Vagina (tissue), 2 donors: ENCODE measurements at regions not wholly inside any gene's neighbourhood (a gene's known extent, or its start where the extent isn't known, plus 50 kb on each side); places are given as distances from the start of the nearest gene placed in this dataset.

Experiments
- DNase-seq, 2 donors: peaks; one replicate each; pipeline ENCODE4 v3.0.0-alpha.2; 2017; ENCODE audit errors: extremely low spot score in 2 of 2
- H3K27ac ChIP-seq: fragments of 200-600 bp; sonication (generic); one replicate; pipeline ENCODE4 v1.5.1; 2019
- H3K27me3 ChIP-seq: fragments of 200-600 bp; sonication (generic); one replicate; pipeline ENCODE4 v1.5.1; 2019
- H3K36me3 ChIP-seq, 2 donors: fragments of 200-600 bp; sonication (generic); one replicate each; pipeline ENCODE4 v1.5.1; 2017 to 2019
- H3K4me1 ChIP-seq: fragments of 200-600 bp; sonication (generic); one replicate; pipeline ENCODE4 v1.5.1; 2019
- H3K4me3 ChIP-seq, 2 donors: fragments of 200-600 bp; sonication (generic); 1 replicate in 1 of 2; 2 replicates in 1 of 2; pipeline ENCODE4 v1.5.1; 2016 to 2019
- H3K9me3 ChIP-seq: fragments of 200-600 bp; sonication (generic); one replicate; pipeline ENCODE4 v1.5.1; 2019
- POLR2A ChIP-seq, 2 donors: fragments of 450-650 bp; IDR thresholded peaks; one replicate each; pipeline ENCODE4 v1.6.1; 2017; ENCODE audit warnings: antibody characterized with exemption in 2 of 2, mild to moderate bottlenecking in 2 of 2, moderate library complexity in 2 of 2
- POLR2AphosphoS5 ChIP-seq, 2 donors: sonication (generic); formaldehyde crosslinking; IDR thresholded peaks; one replicate each; pipeline ENCODE4 v1.9.0; 2017; ENCODE audit warnings: antibody characterized with exemption in 2 of 2, mild to moderate bottlenecking in 2 of 2, low read depth in 1 of 2; ENCODE audit not compliant: insufficient read depth in 1 of 2
- intact Hi-C: fragments of 100-400 bp; cut with DNase I; formaldehyde crosslinking; loops from one replicate; pipeline ENCODE4 v1.15.1; 2023
- TF ChIP-seq, protein P1 (sequence below), 3 experiments: fragments of 450-650 bp in 2 of 3; fragments of 200-600 bp in 1 of 3; sonication (generic) in 1 of 3; IDR thresholded peaks; one replicate each; pipeline ENCODE4 v1.5.1; 2017 to 2019; ENCODE audit warnings: antibody characterized with exemption in 3 of 3, mild to moderate bottlenecking in 2 of 3, moderate library complexity in 2 of 3

GRCh38 chr9:86636519-86636918, 282.3 kb upstream of the TUT7 start:
- DNase-seq: no peak
- Histone ChIP-seq H3K27ac (no peak overlapping the region), H3K9me3 (no peaks in the 10 kb centered on the region), H3K36me3 (no peaks in the 10 kb centered on the region), H3K4me1 (no peaks in the 10 kb centered on the region), H3K27me3 (no peaks in the 10 kb centered on the region), H3K4me3 (no peak overlapping the region)
- TF ChIP-seq POLR2AphosphoS5 (IDR thresholded peaks at IDR 0.05; ENCODE audit: insufficient read depth in 1 of 2, low read depth in 1 of 2) (no peak), POLR2A (IDR thresholded peaks at IDR 0.05) (no peak)
- TF ChIP-seq, protein P1, sequence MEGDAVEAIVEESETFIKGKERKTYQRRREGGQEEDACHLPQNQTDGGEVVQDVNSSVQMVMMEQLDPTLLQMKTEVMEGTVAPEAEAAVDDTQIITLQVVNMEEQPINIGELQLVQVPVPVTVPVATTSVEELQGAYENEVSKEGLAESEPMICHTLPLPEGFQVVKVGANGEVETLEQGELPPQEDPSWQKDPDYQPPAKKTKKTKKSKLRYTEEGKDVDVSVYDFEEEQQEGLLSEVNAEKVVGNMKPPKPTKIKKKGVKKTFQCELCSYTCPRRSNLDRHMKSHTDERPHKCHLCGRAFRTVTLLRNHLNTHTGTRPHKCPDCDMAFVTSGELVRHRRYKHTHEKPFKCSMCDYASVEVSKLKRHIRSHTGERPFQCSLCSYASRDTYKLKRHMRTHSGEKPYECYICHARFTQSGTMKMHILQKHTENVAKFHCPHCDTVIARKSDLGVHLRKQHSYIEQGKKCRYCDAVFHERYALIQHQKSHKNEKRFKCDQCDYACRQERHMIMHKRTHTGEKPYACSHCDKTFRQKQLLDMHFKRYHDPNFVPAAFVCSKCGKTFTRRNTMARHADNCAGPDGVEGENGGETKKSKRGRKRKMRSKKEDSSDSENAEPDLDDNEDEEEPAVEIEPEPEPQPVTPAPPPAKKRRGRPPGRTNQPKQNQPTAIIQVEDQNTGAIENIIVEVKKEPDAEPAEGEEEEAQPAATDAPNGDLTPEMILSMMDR (IDR thresholded peaks at IDR 0.05): no peak
- intact Hi-C loops: no loop called here

DNA sequence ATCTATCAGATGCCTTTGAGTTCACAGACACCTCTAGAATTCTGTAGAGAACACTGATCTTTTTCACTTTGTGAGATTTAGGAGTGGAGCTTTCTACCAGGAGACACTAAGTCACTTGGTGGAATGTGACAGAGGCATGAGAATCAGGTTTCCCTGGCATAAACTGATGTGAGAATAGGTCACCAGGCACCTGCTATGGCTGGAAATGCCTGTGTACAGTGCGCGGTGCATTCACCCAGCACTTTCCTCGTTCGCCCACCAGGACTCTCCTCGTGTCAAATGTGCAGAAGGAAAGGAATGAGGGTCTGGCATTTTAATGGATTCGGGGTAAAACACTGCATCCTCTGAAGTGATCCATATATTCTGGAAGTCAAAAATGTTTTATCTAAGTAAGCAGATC, 281.8 kb upstream of the TUT7 start:
- H3K4me1 ChIP-seq: no peaks in the 10 kb centered on the region
- intact Hi-C loops: no loop called here
- H3K9me3 ChIP-seq: no peaks in the 10 kb centered on the region
- no peak for DNase-seq
- no peaks in the 10 kb centered on the region for H3K27me3 ChIP-seq
- H3K4me3 ChIP-seq: no peak overlapping the region
- TF ChIP-seq, protein P1 (IDR thresholded peaks at IDR 0.05): no peak
- no peak for TF ChIP-seq POLR2AphosphoS5 (IDR thresholded peaks at IDR 0.05; ENCODE audit: insufficient read depth in 1 of 2, low read depth in 1 of 2)
- TF ChIP-seq POLR2A (IDR thresholded peaks at IDR 0.05): no peak
- H3K27ac ChIP-seq: no peak overlapping the region
- no peaks in the 10 kb centered on the region for H3K36me3 ChIP-seq

DNA sequence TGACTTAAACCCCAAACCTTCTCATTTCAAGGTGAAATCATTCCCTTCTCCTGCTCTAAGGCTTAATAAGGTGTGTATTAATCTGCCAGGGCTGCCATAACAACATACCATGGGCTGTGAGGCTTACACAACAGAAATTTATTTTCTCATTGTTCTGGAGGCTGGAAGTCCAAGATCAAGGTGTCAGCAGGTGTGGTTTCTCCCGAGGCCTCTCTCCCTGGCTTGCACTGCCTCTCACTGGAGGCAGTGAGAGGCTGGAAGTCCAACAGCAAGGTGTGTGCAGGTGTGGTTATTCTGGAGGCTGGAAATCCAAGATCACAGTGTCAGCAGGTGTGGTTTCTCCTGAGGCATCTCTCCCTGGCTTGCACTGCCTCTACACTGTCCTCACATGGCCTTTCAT, 280.3 kb upstream of the TUT7 start:
- Histone ChIP-seq H3K9me3 (no peaks in the 10 kb centered on the region), H3K4me1 (no peaks in the 10 kb centered on the region), H3K36me3 (no peaks in the 10 kb centered on the region), H3K27me3 (no peaks in the 10 kb centered on the region), H3K4me3 (no peak overlapping the region), H3K27ac (no peak overlapping the region)
- DNase-seq: no peak
- no peak for TF ChIP-seq POLR2AphosphoS5 (IDR thresholded peaks at IDR 0.05; ENCODE audit: insufficient read depth in 1 of 2, low read depth in 1 of 2)
- TF ChIP-seq, protein P1 (IDR thresholded peaks at IDR 0.05): no peak
- no peak for TF ChIP-seq POLR2A (IDR thresholded peaks at IDR 0.05)
- intact Hi-C loops: no loop called here

GRCh38 chr9:86633945-86634344, 279.7 kb upstream of the TUT7 start:
- Histone ChIP-seq H3K4me3 (no peak overlapping the region), H3K9me3 (no peaks in the 10 kb centered on the region), H3K4me1 (no peaks in the 10 kb centered on the region), H3K27me3 (no peaks in the 10 kb centered on the region), H3K36me3 (no peaks in the 10 kb centered on the region), H3K27ac (no peak overlapping the region)
- DNase-seq: no peak
- intact Hi-C loops: no loop called here
- TF ChIP-seq, protein P1 (IDR thresholded peaks at IDR 0.05): no peak
- TF ChIP-seq POLR2A (IDR thresholded peaks at IDR 0.05): no peak
- TF ChIP-seq POLR2AphosphoS5 (IDR thresholded peaks at IDR 0.05; ENCODE audit: insufficient read depth in 1 of 2, low read depth in 1 of 2): no peak

DNA sequence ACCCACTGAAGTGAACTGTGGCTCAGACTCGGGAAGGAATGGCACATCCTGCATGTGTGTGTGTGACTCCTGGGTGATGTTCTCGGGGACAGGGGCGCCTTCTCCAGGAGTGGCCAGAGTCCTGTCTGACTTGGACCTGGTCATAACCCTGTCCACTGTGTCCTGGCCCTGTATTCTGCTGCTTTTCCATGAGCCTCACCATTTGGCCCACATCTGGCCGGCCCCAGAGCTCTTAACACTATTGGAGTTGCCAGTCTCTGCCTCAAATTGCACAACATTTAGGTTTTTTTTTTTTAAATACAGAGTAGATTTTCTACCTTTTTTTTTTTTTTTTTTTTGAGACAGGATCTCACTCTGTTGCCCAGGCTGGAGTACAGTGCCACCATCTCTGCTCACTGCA, 278.3 kb upstream of the TUT7 start:
- Histone ChIP-seq H3K4me1 (no peaks in the 10 kb centered on the region), H3K4me3 (no peak overlapping the region), H3K9me3 (no peaks in the 10 kb centered on the region), H3K36me3 (no peaks in the 10 kb centered on the region), H3K27me3 (no peaks in the 10 kb centered on the region), H3K27ac (no peak overlapping the region)
- no peak for DNase-seq
- intact Hi-C loops: no loop called here
- TF ChIP-seq POLR2A (IDR thresholded peaks at IDR 0.05) (no peak), POLR2AphosphoS5 (IDR thresholded peaks at IDR 0.05; ENCODE audit: insufficient read depth in 1 of 2, low read depth in 1 of 2) (no peak)
- TF ChIP-seq, protein P1 (IDR thresholded peaks at IDR 0.05): no peak
